SK-N-SH (cell line): ENCODE measurements at regions not wholly inside any gene's neighbourhood (a gene's known extent, or its start where the extent isn't known, plus 50 kb on each side); places are given as distances from the start of the nearest gene placed in this dataset.

Experiments
- CTCF ChIA-PET: fragments of 300-600, 350-600 bp; formaldehyde crosslinking; extraction: SDS; loops from one replicate; lab custom pipeline; 2021; lab: Yijun Ruan, JAX
- POLR2A ChIA-PET: fragments of 350-600 bp; sonication (Branson Sonifier 250); formaldehyde crosslinking; extraction: SDS; loops from one replicate; lab custom pipeline; 2020; ENCODE audit warnings: antibody characterized with exemption, inconsistent platforms; lab: Yijun Ruan, JAX
- DNase-seq: peaks from one replicate; pipeline ENCODE4 v3.0.0; 2012
- H2AFZ ChIP-seq: fragments of 200-600 bp; sonication (generic); 2 replicates; pipeline ENCODE4 v1.8.1; 2016; ENCODE audit warnings: antibody characterized with exemption, mild to moderate bottlenecking, low read depth
- H3F3A ChIP-seq: fragments of 200-600 bp; sonication (generic); replicated peaks from 2 replicates; pipeline ENCODE3; 2016; ENCODE audit warnings: antibody characterized with exemption, mild to moderate bottlenecking; ENCODE audit not compliant: insufficient read depth
- H3K27ac ChIP-seq, 2 experiments: fragments of 200-500 bp in 1 of 2; fragments of 200-600 bp in 1 of 2; sonication (Bioruptor generic) in 1 of 2; sonication (generic), shearing (Covaris generic) in 1 of 2; 2 replicates each; pipeline versions ENCODE4 v1.5.1 to v1.6.1; 2014 to 2016; ENCODE audit warnings: low read depth in 2 of 2, inconsistent platforms in 1 of 2, low read length in 1 of 2, mild to moderate bottlenecking in 1 of 2, mixed read lengths in 1 of 2
- H3K27me3 ChIP-seq: fragments of 200-600 bp; sonication (generic), shearing (Covaris generic); 2 replicates; pipeline ENCODE4 v1.6.1; 2016; ENCODE audit warnings: mixed run types; ENCODE audit not compliant: insufficient read depth
- H3K36me3 ChIP-seq, 2 experiments: fragments of 200-500 bp in 1 of 2; fragments of 200-600 bp in 1 of 2; sonication (Bioruptor generic) in 1 of 2; sonication (generic) in 1 of 2; replicated peaks in 1 of 2; 2 replicates each; pipeline versions ENCODE3 to v1.5.1; 2014 to 2016; ENCODE audit warnings: low read length in 1 of 2, mild to moderate bottlenecking in 1 of 2; ENCODE audit not compliant: insufficient read depth in 2 of 2, control insufficient read depth in 1 of 2
- H3K4me1 ChIP-seq, 2 experiments: fragments of 200-500 bp in 1 of 2; fragments of 200-600 bp in 1 of 2; sonication (Bioruptor generic) in 1 of 2; sonication (generic), shearing (Covaris generic) in 1 of 2; 2 replicates each; pipeline versions ENCODE4 v1.5.1 to v1.6.1; 2014 to 2016; ENCODE audit warnings: low read depth in 1 of 2, low read length in 1 of 2, mixed run types in 1 of 2; ENCODE audit not compliant: insufficient read depth in 2 of 2, control insufficient read depth in 1 of 2
- H3K4me2 ChIP-seq: fragments of 200-600 bp; sonication (generic), shearing (Covaris generic); 2 replicates; pipeline ENCODE4 v1.6.1; 2017; ENCODE audit warnings: mixed run types
- H3K4me3 ChIP-seq, 2 experiments: fragments of 200-500 bp in 1 of 2; fragments of 200-600 bp in 1 of 2; sonication (Bioruptor generic) in 1 of 2; sonication (generic), shearing (Covaris generic) in 1 of 2; 2 replicates each; pipeline versions ENCODE4 v1.5.1 to v1.8.1; 2014 to 2016; ENCODE audit warnings: low read depth in 2 of 2, inconsistent platforms in 1 of 2, low read length in 1 of 2, mild to moderate bottlenecking in 1 of 2, mixed read lengths in 1 of 2, moderate library complexity in 1 of 2
- H3K79me2 ChIP-seq: fragments of 200-600 bp; sonication (generic); 2 replicates; pipeline ENCODE4 v1.8.1; 2017; ENCODE audit warnings: mild to moderate bottlenecking; ENCODE audit not compliant: insufficient read depth
- H3K9ac ChIP-seq: fragments of 200-600 bp; sonication (generic); 2 replicates; pipeline ENCODE4 v1.6.1; 2017; ENCODE audit warnings: mixed run types
- H3K9me2 ChIP-seq: fragments of 200-600 bp; sonication (generic); 2 replicates; pipeline ENCODE4 v1.6.1; 2017; ENCODE audit warnings: mixed run types
- H3K9me3 ChIP-seq: fragments of 200-600 bp; sonication (generic); 2 replicates; pipeline ENCODE4 v1.6.1; 2017; ENCODE audit warnings: mixed run types, mild to moderate bottlenecking, moderate library complexity
- H4K20me1 ChIP-seq: fragments of 200-600 bp; sonication (generic); 2 replicates; pipeline ENCODE4 v1.6.1; 2017; ENCODE audit warnings: mild to moderate bottlenecking, mixed run types; ENCODE audit not compliant: insufficient read depth
- CHD2 ChIP-seq: fragments of 150-350 bp; IDR thresholded peaks from 2 replicates; pipeline ENCODE4 v1.6.1; 2018; ENCODE audit warnings: low read length; ENCODE audit not compliant: partially characterized antibody
- ELF1 ChIP-seq: IDR thresholded peaks from 2 replicates; pipeline ENCODE4 v1.4.0; 2012
- FOXM1 ChIP-seq: IDR thresholded peaks from 2 replicates; pipeline ENCODE4 v1.4.0; 2012; ENCODE audit warnings: low read depth, mild to moderate bottlenecking
- JUND ChIP-seq: IDR thresholded peaks from 2 replicates; pipeline ENCODE4 v1.4.0; 2012
- NFIC ChIP-seq: IDR thresholded peaks from 2 replicates; pipeline ENCODE4 v1.4.0; 2012; ENCODE audit warnings: borderline replicate concordance
- NRF1 ChIP-seq: IDR thresholded peaks from 2 replicates; pipeline ENCODE4 v1.6.1; 2012; ENCODE audit warnings: low read depth, mild to moderate bottlenecking, low read length
- POLR2AphosphoS5 ChIP-seq: IDR thresholded peaks from 2 replicates; pipeline ENCODE4 v1.6.1; 2012; ENCODE audit warnings: low read depth, low read length
- RFX5 ChIP-seq: IDR thresholded peaks from 2 replicates; pipeline ENCODE4 v1.6.1; 2012; ENCODE audit warnings: mild to moderate bottlenecking, improper control_type of control experiment, low read length
- SMC3 ChIP-seq: IDR thresholded peaks from 2 replicates; pipeline ENCODE4 v1.6.1; 2012; ENCODE audit warnings: low read depth, low read length, improper control_type of control experiment
- TAF1 ChIP-seq: IDR thresholded peaks from 2 replicates; pipeline ENCODE4 v1.6.1; 2012; ENCODE audit warnings: low read depth, mild to moderate bottlenecking, low read length, moderate library complexity, borderline replicate concordance
- TCF12 ChIP-seq: IDR thresholded peaks from 2 replicates; pipeline ENCODE4 v1.4.0; 2012
- TEAD4 ChIP-seq: IDR thresholded peaks from 2 replicates; pipeline ENCODE4 v1.4.0; 2012; ENCODE audit warnings: mild to moderate bottlenecking, borderline replicate concordance; ENCODE audit not compliant: insufficient read depth
- YY1 ChIP-seq: IDR thresholded peaks from 2 replicates; pipeline ENCODE4 v1.4.0; 2012; ENCODE audit warnings: low read depth, mild to moderate bottlenecking
- WGBS: methylation state at CpG from one replicate; pipeline ENCODE4 v1.1.6; 2017; ENCODE audit warnings: low lambda C conversion rate; 5-methylcytosine and 5-hydroxymethylcytosine counted together
- TF ChIP-seq, protein P1 (sequence below): IDR thresholded peaks from 2 replicates; pipeline ENCODE4 v1.4.0; 2012; ENCODE audit warnings: low read depth, borderline replicate concordance
- TF ChIP-seq, protein P2 (sequence below): IDR thresholded peaks from 2 replicates; pipeline ENCODE4 v1.4.0; 2012; ENCODE audit warnings: low read depth, borderline replicate concordance
- TF ChIP-seq, protein P3 (sequence below): fragments of 150-350 bp; IDR thresholded peaks from 2 replicates; pipeline ENCODE4 v1.6.1; 2016; ENCODE audit warnings: mild to moderate bottlenecking, low read depth, low read length
- TF ChIP-seq, protein P4 (sequence below): fragments of 200-600 bp; sonication (generic); IDR thresholded peaks from 2 replicates; pipeline ENCODE4 v1.6.1; 2017; ENCODE audit warnings: antibody characterized with exemption, mild to moderate bottlenecking, moderate library complexity

DNA sequence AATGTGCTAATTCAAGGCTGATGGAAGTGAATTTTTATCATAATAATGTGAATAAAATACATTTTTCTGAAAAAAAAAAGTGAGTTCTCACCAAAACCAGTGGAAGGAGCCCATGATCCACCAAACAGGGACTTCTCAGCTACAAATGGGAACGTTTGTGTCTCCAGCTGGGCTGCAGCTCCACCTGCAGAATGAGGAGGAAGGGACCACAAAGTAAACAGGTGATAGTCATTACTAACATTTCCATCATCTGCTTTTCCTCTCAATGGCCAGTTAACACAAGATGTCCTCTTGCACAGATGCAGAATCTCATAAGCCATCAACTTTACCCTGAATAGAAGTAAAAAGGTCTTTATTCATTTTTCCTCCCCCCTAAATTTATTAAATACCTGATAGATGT, 246.2 kb downstream of the MRPL39 start:
- Histone ChIP-seq H3K4me1 (no peaks in the 10 kb centered on the region), H3K36me3 (no peaks in the 10 kb centered on the region), H3K9me3 (no peaks in the 10 kb centered on the region), H3K4me3 (no peak overlapping the region), H3K79me2 (no peaks in the 10 kb centered on the region), H2AFZ (no peak overlapping the region), H3K27me3 (no peaks in the 10 kb centered on the region), H3K9ac (no peak overlapping the region), H4K20me1 (no peaks in the 10 kb centered on the region), H3K27ac (no peak overlapping the region), H3K9me2 (no peaks in the 10 kb centered on the region), H3F3A (no peaks in the 10 kb centered on the region), H3K4me2 (no peak overlapping the region)
- 63% methylated on average over 1 of the region's 1 CpG for WGBS
- ChIA-PET POLR2A (no interaction called here), CTCF (interaction anchor here (1.4 to 2.3 kb wide), 2 partner anchors 9 to 11 kb away, joined by 5 to 10 read pairs; no protein-coding TSS in a partner anchor)
- no peak for DNase-seq
- TF ChIP-seq NRF1, result no peak
- no peak for TF ChIP-seq TEAD4
- no peak for TF ChIP-seq TCF12
- TF ChIP-seq NFIC, result no peak
- TF ChIP-seq, protein P1, sequence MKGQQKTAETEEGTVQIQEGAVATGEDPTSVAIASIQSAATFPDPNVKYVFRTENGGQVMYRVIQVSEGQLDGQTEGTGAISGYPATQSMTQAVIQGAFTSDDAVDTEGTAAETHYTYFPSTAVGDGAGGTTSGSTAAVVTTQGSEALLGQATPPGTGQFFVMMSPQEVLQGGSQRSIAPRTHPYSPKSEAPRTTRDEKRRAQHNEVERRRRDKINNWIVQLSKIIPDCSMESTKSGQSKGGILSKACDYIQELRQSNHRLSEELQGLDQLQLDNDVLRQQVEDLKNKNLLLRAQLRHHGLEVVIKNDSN, result no peak
- TF ChIP-seq SMC3, result no peak
- TF ChIP-seq YY1, result no peak
- TF ChIP-seq CHD2, result no peak
- TF ChIP-seq, protein P2, sequence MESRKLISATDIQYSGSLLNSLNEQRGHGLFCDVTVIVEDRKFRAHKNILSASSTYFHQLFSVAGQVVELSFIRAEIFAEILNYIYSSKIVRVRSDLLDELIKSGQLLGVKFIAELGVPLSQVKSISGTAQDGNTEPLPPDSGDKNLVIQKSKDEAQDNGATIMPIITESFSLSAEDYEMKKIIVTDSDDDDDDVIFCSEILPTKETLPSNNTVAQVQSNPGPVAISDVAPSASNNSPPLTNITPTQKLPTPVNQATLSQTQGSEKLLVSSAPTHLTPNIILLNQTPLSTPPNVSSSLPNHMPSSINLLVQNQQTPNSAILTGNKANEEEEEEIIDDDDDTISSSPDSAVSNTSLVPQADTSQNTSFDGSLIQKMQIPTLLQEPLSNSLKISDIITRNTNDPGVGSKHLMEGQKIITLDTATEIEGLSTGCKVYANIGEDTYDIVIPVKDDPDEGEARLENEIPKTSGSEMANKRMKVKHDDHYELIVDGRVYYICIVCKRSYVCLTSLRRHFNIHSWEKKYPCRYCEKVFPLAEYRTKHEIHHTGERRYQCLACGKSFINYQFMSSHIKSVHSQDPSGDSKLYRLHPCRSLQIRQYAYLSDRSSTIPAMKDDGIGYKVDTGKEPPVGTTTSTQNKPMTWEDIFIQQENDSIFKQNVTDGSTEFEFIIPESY, result no peak
- no peak for TF ChIP-seq TAF1
- no peak for TF ChIP-seq ELF1
- TF ChIP-seq, protein P3, sequence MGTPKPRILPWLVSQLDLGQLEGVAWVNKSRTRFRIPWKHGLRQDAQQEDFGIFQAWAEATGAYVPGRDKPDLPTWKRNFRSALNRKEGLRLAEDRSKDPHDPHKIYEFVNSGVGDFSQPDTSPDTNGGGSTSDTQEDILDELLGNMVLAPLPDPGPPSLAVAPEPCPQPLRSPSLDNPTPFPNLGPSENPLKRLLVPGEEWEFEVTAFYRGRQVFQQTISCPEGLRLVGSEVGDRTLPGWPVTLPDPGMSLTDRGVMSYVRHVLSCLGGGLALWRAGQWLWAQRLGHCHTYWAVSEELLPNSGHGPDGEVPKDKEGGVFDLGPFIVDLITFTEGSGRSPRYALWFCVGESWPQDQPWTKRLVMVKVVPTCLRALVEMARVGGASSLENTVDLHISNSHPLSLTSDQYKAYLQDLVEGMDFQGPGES, result no peak

DNA sequence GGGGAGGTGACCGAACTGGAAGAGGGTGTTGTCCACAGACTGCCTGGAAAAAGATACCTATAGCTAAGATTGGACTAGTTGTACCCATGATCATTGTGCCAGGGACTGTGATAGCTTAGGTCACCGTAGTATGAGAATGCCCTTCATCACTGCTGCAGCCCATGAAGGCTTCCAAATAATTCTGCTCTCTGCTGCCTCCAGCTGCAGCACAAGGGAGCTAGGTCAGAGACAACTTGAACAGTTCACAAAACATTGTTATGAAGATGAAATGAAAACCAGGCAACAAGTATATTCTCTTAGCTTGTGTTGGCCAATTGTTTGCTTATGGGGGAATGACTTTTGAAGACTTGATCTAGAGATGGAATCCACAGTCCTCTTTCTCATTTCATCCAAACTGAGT, 246.7 kb downstream of the MRPL39 start:
- no peaks in the 10 kb centered on the region for H3F3A ChIP-seq
- no peaks in the 10 kb centered on the region for H3K9me3 ChIP-seq
- no peaks in the 10 kb centered on the region for H3K79me2 ChIP-seq
- TF ChIP-seq JUND, result no peak
- TF ChIP-seq TEAD4, result no peak
- TF ChIP-seq, protein P4, sequence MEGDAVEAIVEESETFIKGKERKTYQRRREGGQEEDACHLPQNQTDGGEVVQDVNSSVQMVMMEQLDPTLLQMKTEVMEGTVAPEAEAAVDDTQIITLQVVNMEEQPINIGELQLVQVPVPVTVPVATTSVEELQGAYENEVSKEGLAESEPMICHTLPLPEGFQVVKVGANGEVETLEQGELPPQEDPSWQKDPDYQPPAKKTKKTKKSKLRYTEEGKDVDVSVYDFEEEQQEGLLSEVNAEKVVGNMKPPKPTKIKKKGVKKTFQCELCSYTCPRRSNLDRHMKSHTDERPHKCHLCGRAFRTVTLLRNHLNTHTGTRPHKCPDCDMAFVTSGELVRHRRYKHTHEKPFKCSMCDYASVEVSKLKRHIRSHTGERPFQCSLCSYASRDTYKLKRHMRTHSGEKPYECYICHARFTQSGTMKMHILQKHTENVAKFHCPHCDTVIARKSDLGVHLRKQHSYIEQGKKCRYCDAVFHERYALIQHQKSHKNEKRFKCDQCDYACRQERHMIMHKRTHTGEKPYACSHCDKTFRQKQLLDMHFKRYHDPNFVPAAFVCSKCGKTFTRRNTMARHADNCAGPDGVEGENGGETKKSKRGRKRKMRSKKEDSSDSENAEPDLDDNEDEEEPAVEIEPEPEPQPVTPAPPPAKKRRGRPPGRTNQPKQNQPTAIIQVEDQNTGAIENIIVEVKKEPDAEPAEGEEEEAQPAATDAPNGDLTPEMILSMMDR, result peak; percentile 37
- no peak for TF ChIP-seq FOXM1
- TF ChIP-seq, protein P1, result no peak
- no peak for TF ChIP-seq POLR2AphosphoS5
- no peak for TF ChIP-seq RFX5
- H3K4me3 ChIP-seq, result no peak overlapping the region
- no peak overlapping the region for H3K9ac ChIP-seq
- no peaks in the 10 kb centered on the region for H3K9me2 ChIP-seq
- ChIA-PET POLR2A (no interaction called here), CTCF (interaction anchor here (1.4 to 2.3 kb wide), 2 partner anchors 9 to 10 kb away, joined by 5 to 10 read pairs; no protein-coding TSS in a partner anchor)
- WGBS, result 84% methylated on average over 2 of the region's 2 CpGs
- no peaks in the 10 kb centered on the region for H3K4me1 ChIP-seq
- no peaks in the 10 kb centered on the region for H3K36me3 ChIP-seq
- H3K4me2 ChIP-seq, result no peak overlapping the region
- H4K20me1 ChIP-seq, result no peaks in the 10 kb centered on the region
- H3K27ac ChIP-seq, result no peak overlapping the region
- no peak for DNase-seq
- H3K27me3 ChIP-seq, result no peaks in the 10 kb centered on the region
- H2AFZ ChIP-seq, result no peak overlapping the region
